Gastroesophageal sphincter (tissue), 3 donors: ENCODE measurements at regions not wholly inside any gene's neighbourhood (a gene's known extent, or its start where the extent isn't known, plus 50 kb on each side); places are given as distances from the start of the nearest gene placed in this dataset.

ENCODE experiments used
- POLR2A ChIP-seq, 2 donors: fragments of 450-650 bp; IDR thresholded peaks; one replicate each; pipeline ENCODE4 v1.6.1; 2017; ENCODE audit warnings: antibody characterized with exemption in 2 of 2, mild to moderate bottlenecking in 2 of 2, moderate library complexity in 1 of 2
- TF ChIP-seq, protein P1 (sequence below), 4 experiments: fragments of 200-600 bp in 2 of 4; fragments of 450-650 bp in 2 of 4; sonication (generic) in 1 of 4; IDR thresholded peaks; one replicate each; pipeline ENCODE4 v1.5.1; 2017 to 2019; ENCODE audit warnings: antibody characterized with exemption in 4 of 4, mild to moderate bottlenecking in 2 of 4, moderate library complexity in 2 of 4

DNA sequence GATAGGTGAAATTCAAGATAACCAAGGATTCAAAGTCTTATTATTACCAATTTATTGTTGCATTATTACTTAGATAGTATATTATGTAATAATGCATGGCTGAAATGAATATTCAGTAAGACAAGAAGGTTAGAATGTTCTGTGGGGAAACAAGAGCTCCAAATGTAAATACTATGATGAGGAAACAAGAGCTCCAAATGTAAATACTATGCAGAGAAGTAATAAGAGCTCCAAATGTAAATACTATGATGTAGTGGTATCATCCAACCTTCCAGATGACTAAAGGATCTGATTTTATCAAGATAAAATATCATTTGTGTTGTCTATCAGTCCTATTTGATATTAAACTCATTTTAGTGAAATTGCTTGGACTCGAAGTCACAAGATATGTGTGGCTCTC is 82.2 kb upstream of the PCDH18 start:
- TF ChIP-seq, protein P1, sequence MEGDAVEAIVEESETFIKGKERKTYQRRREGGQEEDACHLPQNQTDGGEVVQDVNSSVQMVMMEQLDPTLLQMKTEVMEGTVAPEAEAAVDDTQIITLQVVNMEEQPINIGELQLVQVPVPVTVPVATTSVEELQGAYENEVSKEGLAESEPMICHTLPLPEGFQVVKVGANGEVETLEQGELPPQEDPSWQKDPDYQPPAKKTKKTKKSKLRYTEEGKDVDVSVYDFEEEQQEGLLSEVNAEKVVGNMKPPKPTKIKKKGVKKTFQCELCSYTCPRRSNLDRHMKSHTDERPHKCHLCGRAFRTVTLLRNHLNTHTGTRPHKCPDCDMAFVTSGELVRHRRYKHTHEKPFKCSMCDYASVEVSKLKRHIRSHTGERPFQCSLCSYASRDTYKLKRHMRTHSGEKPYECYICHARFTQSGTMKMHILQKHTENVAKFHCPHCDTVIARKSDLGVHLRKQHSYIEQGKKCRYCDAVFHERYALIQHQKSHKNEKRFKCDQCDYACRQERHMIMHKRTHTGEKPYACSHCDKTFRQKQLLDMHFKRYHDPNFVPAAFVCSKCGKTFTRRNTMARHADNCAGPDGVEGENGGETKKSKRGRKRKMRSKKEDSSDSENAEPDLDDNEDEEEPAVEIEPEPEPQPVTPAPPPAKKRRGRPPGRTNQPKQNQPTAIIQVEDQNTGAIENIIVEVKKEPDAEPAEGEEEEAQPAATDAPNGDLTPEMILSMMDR (IDR thresholded peaks at IDR 0.05): no peak
- no peak for TF ChIP-seq POLR2A (IDR thresholded peaks at IDR 0.05)
